Hepatocyte (in vitro differentiated cells): ENCODE measurements at regions not wholly inside any gene's neighbourhood (a gene's known extent, or its start where the extent isn't known, plus 50 kb on each side); places are given as distances from the start of the nearest gene placed in this dataset.

ENCODE experiments used
- DNase-seq: peaks from one replicate; pipeline ENCODE4 v3.0.0-alpha.2; 2016; ENCODE audit warnings: low spot score
- H2AFZ ChIP-seq: fragments of 200-600 bp; sonication (generic); 2 replicates; pipeline ENCODE4 v1.6.0; 2016; ENCODE audit warnings: antibody characterized with exemption, mild to moderate bottlenecking
- H3K27ac ChIP-seq: fragments of 200-600 bp; sonication (generic); 2 replicates; pipeline ENCODE4 v1.5.1; 2016; ENCODE audit warnings: mild to moderate bottlenecking
- H3K27me3 ChIP-seq: fragments of 200-600 bp; sonication (generic); 2 replicates; pipeline ENCODE4 v1.6.1; 2016
- H3K36me3 ChIP-seq: fragments of 200-600 bp; sonication (generic); replicated peaks from 2 replicates; pipeline ENCODE4 v1.5.1; 2016; ENCODE audit warnings: low read depth; ENCODE audit not compliant: insufficient read depth
- H3K4me1 ChIP-seq: fragments of 200-600 bp; sonication (generic); 2 replicates; pipeline ENCODE4 v1.5.1; 2016; ENCODE audit warnings: mild to moderate bottlenecking, moderate library complexity; ENCODE audit not compliant: insufficient read depth
- H3K4me2 ChIP-seq: fragments of 200-600 bp; sonication (generic); 2 replicates; pipeline ENCODE4 v1.6.0; 2016
- H3K4me3 ChIP-seq: fragments of 200-600 bp; sonication (generic); 2 replicates; pipeline ENCODE4 v1.5.1; 2016; ENCODE audit warnings: mild to moderate bottlenecking
- H3K79me2 ChIP-seq: fragments of 200-600 bp; sonication (generic); 2 replicates; pipeline ENCODE4 v1.6.0; 2017; ENCODE audit warnings: mild to moderate bottlenecking
- H3K9me2 ChIP-seq: fragments of 200-600 bp; sonication (generic); replicated peaks from 2 replicates; pipeline ENCODE4 v1.6.0; 2017; ENCODE audit warnings: mild to moderate bottlenecking; ENCODE audit not compliant: insufficient read depth
- H3K9me3 ChIP-seq: fragments of 200-600 bp; sonication (generic); 2 replicates; pipeline ENCODE4 v1.5.1; 2016; ENCODE audit warnings: low read depth, mild to moderate bottlenecking
- H4K20me1 ChIP-seq: fragments of 200-600 bp; sonication (generic); 2 replicates; pipeline ENCODE4 v1.6.0; 2016; ENCODE audit warnings: mild to moderate bottlenecking; ENCODE audit not compliant: insufficient read depth, poor library complexity, severe bottlenecking
- CTCF ChIP-seq: fragments of 200-600 bp; sonication (generic); IDR thresholded peaks from 2 replicates; pipeline ENCODE4 v1.5.1; 2016; ENCODE audit warnings: antibody characterized with exemption, mild to moderate bottlenecking; ENCODE audit not compliant: poor library complexity
- EZH2 ChIP-seq: fragments of 200-600 bp; sonication (generic); IDR thresholded peaks from 2 replicates; pipeline ENCODE4 v1.6.1; 2016; ENCODE audit warnings: antibody characterized with exemption, mild to moderate bottlenecking, borderline replicate concordance
- EZH2phosphoT487 ChIP-seq: fragments of 200-600 bp; sonication (generic); IDR thresholded peaks from one replicate; pipeline ENCODE4 v1.6.1; 2018; ENCODE audit warnings: antibody characterized with exemption, mild to moderate bottlenecking, low read depth, moderate library complexity; ENCODE audit not compliant: unreplicated experiment, severe bottlenecking
- WGBS: methylation state at CpG from one replicate; pipeline ENCODE4 v1.1.6; 2016; ENCODE audit warnings: low lambda C conversion rate; ENCODE audit errors: missing lambda C conversion rate; 5-methylcytosine and 5-hydroxymethylcytosine counted together

GRCh38 chr18:77865853-77866252, 616.2 kb downstream of the GALR1 start:
- no peak overlapping the region for H3K27ac ChIP-seq
- H3K4me1 ChIP-seq, result no peaks in the 10 kb centered on the region
- TF ChIP-seq EZH2phosphoT487 (no peak), EZH2 (no peak), CTCF (no peak)
- no peaks in the 10 kb centered on the region for H3K27me3 ChIP-seq
- H3K4me2 ChIP-seq, result no peak overlapping the region
- WGBS, result 96% methylated on average over 11 of the region's 11 CpGs
- no peaks in the 10 kb centered on the region for H3K79me2 ChIP-seq
- no peaks in the 10 kb centered on the region for H3K9me3 ChIP-seq
- no peaks in the 10 kb centered on the region for H3K36me3 ChIP-seq
- no peak for DNase-seq
- no peak overlapping the region for H2AFZ ChIP-seq
- no peaks in the 10 kb centered on the region for H3K9me2 ChIP-seq
- no peaks in the 10 kb centered on the region for H4K20me1 ChIP-seq
- no peak overlapping the region for H3K4me3 ChIP-seq

GRCh38 chr18:77866351-77866750, 616.7 kb downstream of the GALR1 start:
- no peak for DNase-seq

GRCh38 chr18:77870199-77870598, 620.6 kb downstream of the GALR1 start:
- H4K20me1 ChIP-seq, result no peaks in the 10 kb centered on the region
- H3K4me1 ChIP-seq, result no peaks in the 10 kb centered on the region
- no peaks in the 10 kb centered on the region for H3K79me2 ChIP-seq
- no peaks in the 10 kb centered on the region for H3K36me3 ChIP-seq
- H2AFZ ChIP-seq, result no peak overlapping the region
- H3K9me3 ChIP-seq, result no peaks in the 10 kb centered on the region
- TF ChIP-seq EZH2 (no peak), EZH2phosphoT487 (no peak), CTCF (no peak)
- H3K4me3 ChIP-seq, result no peak overlapping the region
- H3K27me3 ChIP-seq, result no peaks in the 10 kb centered on the region
- H3K27ac ChIP-seq, result no peak overlapping the region
- WGBS, result 84% methylated on average over 10 of the region's 10 CpGs
- DNase-seq, result no peak
- no peak overlapping the region for H3K4me2 ChIP-seq
- no peaks in the 10 kb centered on the region for H3K9me2 ChIP-seq

More at GRCh38 chr18:77866351-77866750, 616.7 kb downstream of the GALR1 start:
- Histone ChIP-seq H2AFZ (no peak overlapping the region), H3K4me1 (no peaks in the 10 kb centered on the region), H3K27ac (no peak overlapping the region), H3K9me2 (no peaks in the 10 kb centered on the region), H3K9me3 (no peaks in the 10 kb centered on the region), H3K27me3 (no peaks in the 10 kb centered on the region), H3K4me2 (no peak overlapping the region), H3K79me2 (no peaks in the 10 kb centered on the region), H4K20me1 (no peaks in the 10 kb centered on the region), H3K36me3 (no peaks in the 10 kb centered on the region), H3K4me3 (no peak overlapping the region)
- TF ChIP-seq CTCF, result no peak
- TF ChIP-seq EZH2, result no peak
- TF ChIP-seq EZH2phosphoT487, result no peak
- 72% methylated on average over 8 of the region's 8 CpGs for WGBS

- H3K9me3 ChIP-seq, result no peaks in the 10 kb centered on the region
- no peak overlapping the region for H3K4me3 ChIP-seq
- no peaks in the 10 kb centered on the region for H3K4me1 ChIP-seq
- H3K79me2 ChIP-seq, result no peaks in the 10 kb centered on the region
- no peaks in the 10 kb centered on the region for H4K20me1 ChIP-seq
- H3K27ac ChIP-seq, result no peak overlapping the region
- TF ChIP-seq EZH2phosphoT487, result no peak
- no peak for TF ChIP-seq EZH2
- TF ChIP-seq CTCF, result no peak
- no peaks in the 10 kb centered on the region for H3K9me2 ChIP-seq
- H2AFZ ChIP-seq, result no peak overlapping the region
- no peak overlapping the region for H3K4me2 ChIP-seq
- 95% methylated on average over 10 of the region's 10 CpGs for WGBS
- H3K27me3 ChIP-seq, result no peaks in the 10 kb centered on the region
- no peaks in the 10 kb centered on the region for H3K36me3 ChIP-seq
- no peak for DNase-seq
Observed at GRCh38 chr18:77870894-77871293, 621.2 kb downstream of the GALR1 start.
